GM12873 (cell line): ENCODE measurements at regions not wholly inside any gene's neighbourhood (a gene's known extent, or its start where the extent isn't known, plus 50 kb on each side); places are given as distances from the start of the nearest gene placed in this dataset.

Experiments
- TF ChIP-seq, protein P1 (sequence below): IDR thresholded peaks from 2 replicates; pipeline ENCODE4 v1.5.1; 2012; ENCODE audit warnings: low read depth, mild to moderate bottlenecking, moderate library complexity, low read length, control low read depth; ENCODE audit not compliant: insufficient read depth; ENCODE audit errors: missing control alignments

DNA sequence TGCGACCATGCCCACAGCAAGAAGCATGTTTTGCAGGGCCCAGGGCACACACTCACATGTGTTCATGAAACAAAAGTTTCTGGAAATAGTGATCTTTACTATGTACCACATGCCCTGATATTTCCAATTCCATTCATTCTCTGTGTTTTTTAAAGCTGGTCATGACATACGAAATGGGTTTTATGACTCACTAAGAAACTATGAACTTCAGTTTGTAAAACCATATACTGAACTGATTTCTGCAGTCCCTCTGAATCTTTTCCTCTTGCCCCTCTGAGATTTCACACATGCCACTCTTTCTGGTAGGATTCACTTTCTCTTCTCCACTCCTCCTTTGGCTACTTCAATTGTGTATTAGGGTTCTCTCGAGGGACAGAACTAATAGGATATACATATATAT is 416.1 kb upstream of the TRPC7 start:
- TF ChIP-seq, protein P1, sequence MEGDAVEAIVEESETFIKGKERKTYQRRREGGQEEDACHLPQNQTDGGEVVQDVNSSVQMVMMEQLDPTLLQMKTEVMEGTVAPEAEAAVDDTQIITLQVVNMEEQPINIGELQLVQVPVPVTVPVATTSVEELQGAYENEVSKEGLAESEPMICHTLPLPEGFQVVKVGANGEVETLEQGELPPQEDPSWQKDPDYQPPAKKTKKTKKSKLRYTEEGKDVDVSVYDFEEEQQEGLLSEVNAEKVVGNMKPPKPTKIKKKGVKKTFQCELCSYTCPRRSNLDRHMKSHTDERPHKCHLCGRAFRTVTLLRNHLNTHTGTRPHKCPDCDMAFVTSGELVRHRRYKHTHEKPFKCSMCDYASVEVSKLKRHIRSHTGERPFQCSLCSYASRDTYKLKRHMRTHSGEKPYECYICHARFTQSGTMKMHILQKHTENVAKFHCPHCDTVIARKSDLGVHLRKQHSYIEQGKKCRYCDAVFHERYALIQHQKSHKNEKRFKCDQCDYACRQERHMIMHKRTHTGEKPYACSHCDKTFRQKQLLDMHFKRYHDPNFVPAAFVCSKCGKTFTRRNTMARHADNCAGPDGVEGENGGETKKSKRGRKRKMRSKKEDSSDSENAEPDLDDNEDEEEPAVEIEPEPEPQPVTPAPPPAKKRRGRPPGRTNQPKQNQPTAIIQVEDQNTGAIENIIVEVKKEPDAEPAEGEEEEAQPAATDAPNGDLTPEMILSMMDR: no peak

GRCh38 chr5:136780518-136780917 is 415.2 kb upstream of the TRPC7 start:
- TF ChIP-seq, protein P1: no peak

- TF ChIP-seq, protein P1: no peak
These were observed 410.9 kb upstream of the TRPC7 start for GRCh38 chr5:136776022-136776927.

GRCh38 chr5:136772491-136772890 is 407.1 kb upstream of the TRPC7 start:
- TF ChIP-seq, protein P1: no peak

DNA sequence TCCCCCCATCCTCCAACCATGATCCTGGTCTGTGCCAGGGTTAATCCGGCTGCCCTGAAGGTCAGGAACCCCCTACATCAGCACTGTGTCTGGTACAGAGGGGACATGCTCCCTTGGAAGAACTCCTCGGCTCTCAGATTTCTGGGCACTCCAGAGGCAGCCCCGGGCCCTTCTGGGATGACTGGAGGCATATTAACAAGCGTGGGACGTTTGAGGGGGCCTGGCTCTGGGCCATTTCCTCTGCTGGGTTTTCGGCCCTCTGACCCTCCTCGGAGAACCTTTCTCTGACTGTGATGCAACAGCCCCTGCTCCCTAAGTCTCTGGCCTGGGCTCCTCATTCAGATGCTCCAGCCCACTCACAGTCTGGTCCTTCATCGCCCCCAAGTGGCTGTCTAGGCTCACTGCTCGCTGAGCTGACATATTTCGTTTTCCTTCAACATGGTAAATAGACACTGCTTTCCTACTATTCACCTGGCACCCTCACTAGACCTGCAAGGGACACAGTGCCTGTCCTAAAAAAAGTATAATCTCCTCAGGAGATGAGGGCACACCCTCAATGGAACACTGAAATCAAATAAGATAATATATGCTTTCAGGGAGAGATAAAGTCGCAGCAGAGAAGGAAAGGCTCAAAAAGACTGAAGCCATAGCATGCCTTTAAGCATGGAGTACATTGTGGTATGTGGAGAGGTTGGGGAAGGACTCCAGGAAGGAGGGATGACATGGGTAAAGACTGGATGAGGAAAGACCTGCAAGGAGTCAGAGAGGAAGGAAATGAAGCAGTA is 404.7 kb upstream of the TRPC7 start:
- TF ChIP-seq, protein P1: peak; percentile 92

DNA sequence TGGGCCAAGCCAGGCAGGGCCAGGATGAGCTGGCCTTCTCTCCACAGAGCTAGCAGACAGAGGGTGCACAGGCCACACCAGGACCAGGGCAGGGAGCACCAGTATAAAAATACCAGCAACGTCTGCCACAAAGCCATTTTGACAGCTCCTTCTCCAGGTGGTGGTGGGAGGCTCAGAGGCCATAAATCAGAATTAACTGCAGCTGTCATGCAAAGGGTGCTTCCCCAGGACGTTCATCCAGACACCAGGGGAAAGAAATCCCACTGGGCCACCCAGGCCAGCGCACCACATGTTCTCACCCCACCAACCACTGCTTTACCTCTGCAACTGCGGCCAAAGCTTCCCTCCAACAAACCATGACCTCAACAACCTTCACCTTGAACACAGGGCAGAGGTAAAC is 403.7 kb upstream of the TRPC7 start:
- TF ChIP-seq, protein P1: no peak

- TF ChIP-seq, protein P1: no peak
These were observed 403.1 kb upstream of the TRPC7 start for GRCh38 chr5:136768457-136768856.
